Kidney epithelial cell (primary cell): ENCODE measurements at regions not wholly inside any gene's neighbourhood (a gene's known extent, or its start where the extent isn't known, plus 50 kb on each side); places are given as distances from the start of the nearest gene placed in this dataset.

Experiments
- DNase-seq: peaks from one replicate; pipeline ENCODE4 v3.0.0-alpha.2; 2010; ENCODE audit warnings: low read depth
- H3K27me3 ChIP-seq: 2 replicates; pipeline ENCODE4 v1.6.0; 2011; ENCODE audit warnings: low read length; ENCODE audit not compliant: control insufficient read depth, insufficient read depth
- H3K36me3 ChIP-seq: 2 replicates; pipeline ENCODE4 v1.5.1; 2011; ENCODE audit warnings: low read length; ENCODE audit not compliant: control insufficient read depth, insufficient read depth
- H3K4me3 ChIP-seq: 2 replicates; pipeline ENCODE4 v1.5.1; 2011; ENCODE audit warnings: low read depth, mild to moderate bottlenecking, control low read depth, low read length
- CTCF ChIP-seq: IDR thresholded peaks from 2 replicates; pipeline ENCODE4 v1.5.1; 2011; ENCODE audit warnings: mild to moderate bottlenecking, moderate library complexity, low read length, control low read depth, inconsistent platforms; ENCODE audit not compliant: insufficient read depth, poor library complexity, severe bottlenecking

DNA sequence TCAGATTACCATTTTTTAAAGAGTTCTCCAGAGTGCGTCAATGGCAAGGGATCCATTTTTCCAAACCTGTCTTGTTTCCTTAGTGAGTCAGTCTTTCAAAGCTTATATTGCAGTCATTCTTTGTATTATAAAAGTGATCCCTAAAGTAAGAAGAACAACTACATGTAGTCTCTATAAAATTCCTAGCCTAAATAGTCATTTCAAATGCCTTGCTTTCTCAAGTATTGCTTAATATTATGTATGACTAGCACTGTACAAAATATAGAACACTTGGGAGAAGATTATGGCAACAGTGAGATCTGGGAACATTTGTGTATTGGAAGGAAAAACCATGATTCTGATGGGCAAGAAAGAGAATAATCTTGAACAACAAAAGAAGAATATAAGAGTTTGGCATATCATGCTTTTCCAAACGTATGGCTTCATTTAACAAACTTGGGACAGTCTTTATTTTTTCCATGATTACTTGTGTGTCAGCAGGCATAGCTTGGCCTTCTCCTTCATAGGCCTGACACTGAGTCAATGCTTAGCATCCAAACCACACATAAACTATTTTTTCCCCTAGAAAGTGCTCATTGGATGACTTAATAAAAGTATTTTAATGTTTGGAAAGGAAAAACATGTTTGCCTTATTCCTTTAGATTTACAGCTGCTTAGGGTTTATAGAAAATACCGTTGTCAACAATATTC is 547.4 kb downstream of the LTN1 start:
- no peak for TF ChIP-seq CTCF
- H3K36me3 ChIP-seq, result no peaks in the 10 kb centered on the region
- DNase-seq, result no peak
- H3K27me3 ChIP-seq, result no peaks in the 10 kb centered on the region
- no peak overlapping the region for H3K4me3 ChIP-seq

DNA sequence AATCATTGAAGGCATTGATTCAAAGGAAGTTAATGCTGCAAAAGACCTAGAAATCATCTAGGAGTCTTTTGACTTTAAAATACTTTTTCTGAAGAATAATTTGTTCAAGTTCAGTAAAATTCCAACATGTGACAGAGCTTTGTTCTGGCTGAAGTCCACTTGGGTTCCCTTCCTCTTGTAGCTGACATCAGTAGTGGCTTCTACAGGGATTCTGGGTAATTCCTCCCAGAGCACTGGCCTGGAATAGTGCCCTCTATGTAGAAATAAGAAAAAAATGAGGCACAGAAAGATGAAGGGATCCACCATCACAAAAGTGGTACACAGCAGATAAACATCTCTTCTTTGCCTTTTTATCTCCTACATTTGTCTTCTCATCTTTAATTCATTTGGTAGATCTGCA is 548.1 kb downstream of the LTN1 start:
- Histone ChIP-seq H3K36me3 (no peaks in the 10 kb centered on the region), H3K27me3 (no peaks in the 10 kb centered on the region), H3K4me3 (no peak overlapping the region)
- TF ChIP-seq CTCF, result no peak
- DNase-seq, result no peak

DNA sequence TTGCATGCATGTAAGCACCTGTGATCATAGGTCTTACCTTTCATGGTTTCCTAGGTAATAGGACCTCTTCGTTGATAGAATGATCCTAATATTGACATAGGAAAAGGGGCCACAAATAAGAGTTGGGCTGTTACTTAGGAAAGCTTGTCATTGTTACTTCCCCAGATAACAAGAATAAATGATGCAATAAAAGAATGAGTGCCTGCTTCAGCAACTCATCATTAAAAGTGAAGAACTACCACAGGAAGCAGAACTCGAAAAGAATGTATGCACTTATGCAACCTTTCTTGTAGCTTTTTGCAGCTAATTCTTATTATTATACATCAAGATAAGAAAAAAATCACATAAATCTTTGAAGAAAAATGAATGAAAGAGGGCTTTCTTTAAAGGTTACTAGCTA is 548.6 kb downstream of the LTN1 start:
- Histone ChIP-seq H3K27me3 (no peaks in the 10 kb centered on the region), H3K36me3 (no peaks in the 10 kb centered on the region), H3K4me3 (no peak overlapping the region)
- no peak for TF ChIP-seq CTCF
- DNase-seq, result no peak

DNA sequence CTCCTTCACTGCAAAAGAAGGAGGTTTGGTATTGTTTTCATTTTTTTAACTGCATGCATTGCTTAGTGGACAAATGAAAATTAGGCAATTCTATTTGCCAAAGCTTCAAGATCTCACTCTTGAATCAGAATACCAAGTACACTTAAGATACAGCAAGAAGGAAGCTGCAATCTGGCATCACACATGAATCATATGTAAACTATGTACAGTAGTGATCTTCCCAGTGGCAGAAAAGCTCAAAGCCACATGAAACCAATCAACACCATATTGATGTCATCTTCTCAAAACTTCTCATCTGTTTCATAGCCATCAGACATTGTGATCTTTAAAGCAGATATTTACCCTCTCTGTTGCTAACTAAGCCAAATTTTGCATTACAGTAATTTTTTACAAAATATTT is 550.1 kb downstream of the LTN1 start:
- TF ChIP-seq CTCF, result no peak
- Histone ChIP-seq H3K4me3 (no peak overlapping the region), H3K36me3 (no peaks in the 10 kb centered on the region), H3K27me3 (no peaks in the 10 kb centered on the region)
- DNase-seq, result peak; percentile 16

DNA sequence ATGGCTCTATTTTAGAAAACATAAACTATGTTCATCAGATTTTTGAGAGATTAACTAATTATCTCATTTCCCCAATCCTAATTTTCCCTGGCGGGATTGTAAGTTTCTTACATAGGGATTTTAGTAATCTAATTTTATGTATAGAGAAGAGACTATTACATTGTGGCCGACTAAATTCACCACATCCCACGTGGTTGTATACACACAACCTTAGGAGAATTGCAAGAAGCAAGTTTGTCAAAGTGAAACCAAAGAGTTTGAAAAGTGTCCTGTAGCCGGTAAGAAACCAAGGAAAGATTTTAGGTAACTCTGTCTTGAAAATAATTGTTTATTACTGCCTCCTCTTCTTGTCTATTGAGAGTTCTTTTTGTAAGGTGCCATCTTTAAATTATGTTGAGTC is 550.6 kb downstream of the LTN1 start:
- Histone ChIP-seq H3K36me3 (no peaks in the 10 kb centered on the region), H3K4me3 (no peak overlapping the region), H3K27me3 (no peaks in the 10 kb centered on the region)
- DNase-seq, result no peak
- TF ChIP-seq CTCF, result no peak

DNA sequence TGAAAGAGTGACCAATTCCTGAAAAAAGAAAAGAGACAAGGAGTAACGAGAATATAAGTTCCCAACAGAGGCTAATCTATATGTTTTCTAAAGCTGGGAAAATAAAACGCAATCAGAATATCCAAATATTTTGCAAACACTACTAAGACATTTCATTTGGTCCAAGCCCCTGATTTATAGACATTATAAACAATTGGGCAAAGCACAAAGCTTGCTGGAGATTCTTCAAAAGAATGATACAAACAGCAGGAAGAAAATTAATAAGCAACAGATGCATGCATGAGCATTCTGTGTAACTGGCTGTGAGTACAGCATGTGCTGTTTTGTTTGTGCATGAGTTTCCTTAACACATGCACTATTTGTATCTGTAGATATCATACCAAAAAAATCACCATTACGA is 552.9 kb downstream of the LTN1 start:
- no peak for TF ChIP-seq CTCF
- Histone ChIP-seq H3K27me3 (no peaks in the 10 kb centered on the region), H3K36me3 (no peaks in the 10 kb centered on the region), H3K4me3 (no peak overlapping the region)
- DNase-seq, result no peak
